ENCODE measurements at regions not wholly inside any gene's neighbourhood (a gene's known extent, or its start where the extent isn't known, plus 50 kb on each side); places are given as distances from the start of the nearest gene placed in this dataset.

GRCh38 chr10:6327961-6328698 lies 125.4 kb downstream of the PFKFB3 start:
- DNase-seq, result peak in 1 of 2 donors; percentile 43
- TF ChIP-seq POLR2A (IDR thresholded peaks at IDR 0.05), result no peak
- no peak for TF ChIP-seq CTCF (IDR thresholded peaks at IDR 0.05 in 4 of 5, conservative IDR thresholded peaks at IDR 0.05 in 1 of 5)
- Histone ChIP-seq H3K27ac (peak overlapping the region; percentile 84 to 90 (median 87)), H3K27me3 (no peaks in the 10 kb centered on the region), H3K4me3 (no peak overlapping the region), H3K9me3 (no peaks in the 10 kb centered on the region), H3K4me1 (peaks cover 15 to 21% of the 10 kb centered on the region in 2 donors), H3K36me3 (no peaks in the 10 kb centered on the region)
- ATAC-seq, result peak; percentile 33 to 73
- in situ Hi-C loops (cut with MboI; ENCODE audit: low sequenced_read_pairs in 4 of 4), result no loop called here
- intact Hi-C loops (cut with DNase I; ENCODE audit: low total_unique reads), result loop anchor here (5.0 kb wide), 1 partner anchor 51 kb away; no protein-coding TSS in a partner anchor

GRCh38 chr10:6328699-6329423 lies 126.1 kb downstream of the PFKFB3 start:
- DNase-seq, result peak; percentile 76 to 85
- Histone ChIP-seq H3K36me3 (no peaks in the 10 kb centered on the region), H3K27me3 (no peaks in the 10 kb centered on the region), H3K4me1 (peaks cover 15 to 21% of the 10 kb centered on the region in 2 donors), H3K4me3 (peak overlapping the region; percentile 4 to 24 (median 22)), H3K9me3 (no peaks in the 10 kb centered on the region), H3K27ac (peak overlapping the region; percentile 84 to 90 (median 87))
- TF ChIP-seq CTCF (IDR thresholded peaks at IDR 0.05 in 4 of 5, conservative IDR thresholded peaks at IDR 0.05 in 1 of 5) (no peak), POLR2A (IDR thresholded peaks at IDR 0.05) (no peak)
- in situ Hi-C loops (cut with MboI; ENCODE audit: low sequenced_read_pairs in 4 of 4) (no loop called here), intact Hi-C loops (cut with DNase I; ENCODE audit: low total_unique reads) (loop anchor here (5.0 kb wide), 1 partner anchor 52 kb away; no protein-coding TSS in a partner anchor)
- ATAC-seq, result peak; percentile 99

- Histone ChIP-seq H3K4me3 (no peak overlapping the region), H3K27ac (no peak overlapping the region), H3K36me3 (no peaks in the 10 kb centered on the region), H3K4me1 (peaks cover 15% of the 10 kb centered on the region in 2 donors), H3K27me3 (no peaks in the 10 kb centered on the region), H3K9me3 (no peaks in the 10 kb centered on the region)
- TF ChIP-seq CTCF (IDR thresholded peaks at IDR 0.05 in 4 of 5, conservative IDR thresholded peaks at IDR 0.05 in 1 of 5) (no peak), POLR2A (IDR thresholded peaks at IDR 0.05) (no peak)
- in situ Hi-C loops (cut with MboI; ENCODE audit: low sequenced_read_pairs in 4 of 4), result no loop called here
- ATAC-seq, result no peak
- no peak for DNase-seq
- intact Hi-C loops (cut with DNase I; ENCODE audit: low total_unique reads), result no loop called here
These were observed 130.4 kb downstream of the PFKFB3 start for GRCh38 chr10:6333086-6333485.

GRCh38 chr10:6333973-6334372 lies 131.2 kb downstream of the PFKFB3 start:
- no peaks in the 10 kb centered on the region for H3K27me3 ChIP-seq
- DNase-seq, result no peak
- in situ Hi-C loops (cut with MboI; ENCODE audit: low sequenced_read_pairs in 4 of 4), result no loop called here
- no peak for TF ChIP-seq CTCF (IDR thresholded peaks at IDR 0.05 in 4 of 5, conservative IDR thresholded peaks at IDR 0.05 in 1 of 5)
- TF ChIP-seq POLR2A (IDR thresholded peaks at IDR 0.05), result no peak
- ATAC-seq, result no peak
- no peaks in the 10 kb centered on the region for H3K36me3 ChIP-seq
- no peak overlapping the region for H3K4me3 ChIP-seq
- H3K9me3 ChIP-seq, result no peaks in the 10 kb centered on the region
- H3K27ac ChIP-seq, result no peak overlapping the region
- intact Hi-C loops (cut with DNase I; ENCODE audit: low total_unique reads), result no loop called here
- peaks cover 6 to 7% of the 10 kb centered on the region in 2 donors for H3K4me1 ChIP-seq

Measured in gastrocnemius medialis (tissue), 4 donors.